ENCODE measurements at regions not wholly inside any gene's neighbourhood (a gene's known extent, or its start where the extent isn't known, plus 50 kb on each side); places are given as distances from the start of the nearest gene placed in this dataset.

GRCh38 chr11:10381736-10382135, 73.3 kb upstream of the AMPD3 start:
- Histone ChIP-seq H3K36me3 (ENCODE audit: control insufficient read depth, insufficient read depth, low read length) (no peaks in the 10 kb centered on the region), H4K5ac (ENCODE audit: low read depth, low read length) (no peak overlapping the region), H3K4ac (ENCODE audit: low read depth, low read length) (no peak overlapping the region), H3K4me3 (ENCODE audit: insufficient read depth, low read depth, low read length) (no peak overlapping the region), H3K9ac (ENCODE audit: low read depth, low read length) (no peak overlapping the region), H3K79me1 (ENCODE audit: low read depth in 1 of 2, low read length in 2 of 2) (0 out of 4 replicates have a peak, but pooled peaks cover 0 to 2% of the 10 kb centered on the region in 2 experiments), H3K56ac (ENCODE audit: extremely low read depth, insufficient read depth, low read length) (no peak overlapping the region), H3K14ac (replicated peaks; ENCODE audit: low read depth, low read length) (no peak overlapping the region), H2AK9ac (replicated peaks; ENCODE audit: low read depth, low read length, poor library complexity) (no peak overlapping the region), H2AK5ac (ENCODE audit: low read depth, low read length) (no peak overlapping the region), H3K4me2 (ENCODE audit: low read depth, low read length) (no peak overlapping the region), H4K91ac (ENCODE audit: insufficient read depth, low read depth, low read length) (no peak overlapping the region), H4K20me1 (ENCODE audit: insufficient read depth, low read length) (no peaks in the 10 kb centered on the region), H3K27ac (ENCODE audit: insufficient read depth, low read length) (no peak overlapping the region), H4K8ac (ENCODE audit: low read depth in 2 of 2, low read length in 2 of 2) (no peak overlapping the region), H2BK120ac (ENCODE audit: low read depth, low read length) (no peak overlapping the region), H3K9me3 (ENCODE audit: control insufficient read depth, insufficient read depth, low read length) (no peaks in the 10 kb centered on the region), H2AFZ (replicated peaks; ENCODE audit: low read length, poor library complexity) (no peak overlapping the region), H2BK20ac (ENCODE audit: low read depth, low read length) (no peak overlapping the region), H3K18ac (ENCODE audit: low read depth, low read length) (no peak overlapping the region), H3K27me3 (ENCODE audit: control insufficient read depth, insufficient read depth, low read length) (no peaks in the 10 kb centered on the region), H3K23ac (ENCODE audit: low read depth, low read length) (no peak overlapping the region), H2BK5ac (ENCODE audit: low read depth, low read length, poor library complexity, severe bottlenecking) (no peak overlapping the region), H2BK15ac (ENCODE audit: low read depth, low read length) (no peak overlapping the region), H3K4me1 (ENCODE audit: control insufficient read depth, insufficient read depth, low read length) (peaks cover 12% of the 10 kb centered on the region), H3K9me1 (ENCODE audit: insufficient read depth, low read length) (peaks cover 6% of the 10 kb centered on the region)
- dilution Hi-C loops (cut with HindIII; ENCODE audit: low sequenced_read_pairs, unreplicated experiment) = no loop called here
- TF ChIP-seq FOS (IDR thresholded peaks at IDR 0.05; ENCODE audit: low read depth, low read length) = no peak
- TF ChIP-seq RFX5 (IDR thresholded peaks at IDR 0.05; ENCODE audit: low read depth, low read length) = no peak
- no peak for TF ChIP-seq USF2 (IDR thresholded peaks at IDR 0.05; ENCODE audit: low read depth, low read length)
- no peak for TF ChIP-seq CHD1 (IDR thresholded peaks at IDR 0.05; ENCODE audit: low read depth, low read length)
- no peak for TF ChIP-seq BHLHE40 (IDR thresholded peaks at IDR 0.05; ENCODE audit: low read depth, low read length)
- no peak for TF ChIP-seq MAZ (IDR thresholded peaks at IDR 0.05; ENCODE audit: borderline replicate concordance, low read depth, low read length)
- no peak for TF ChIP-seq SMC3 (IDR thresholded peaks at IDR 0.05; ENCODE audit: low read depth, low read length)
- no peak for TF ChIP-seq RAD21 (IDR thresholded peaks at IDR 0.05; ENCODE audit: low read length)
- DNase-seq (peak; percentile 37), ATAC-seq (ENCODE audit: low read depth) (no peak; the same call in 1 of the 2 replicates)
- intact Hi-C loops (cut with micrococcal nuclease) = no loop called here
- POLR2A ChIA-PET (ENCODE audit: unreplicated experiment) = no interaction called here
- in situ Hi-C loops (cut with MboI; ENCODE audit: low sequenced_read_pairs) = no loop called here
- CTCF ChIA-PET = no interaction called here
- BruUV-seq (replicated peaks) = no TSS peak

Data from IMR-90 (cell line).